CD14-positive monocyte (primary cell): ENCODE measurements at regions not wholly inside any gene's neighbourhood (a gene's known extent, or its start where the extent isn't known, plus 50 kb on each side); places are given as distances from the start of the nearest gene placed in this dataset.

Source experiments
- DNase-seq, 3 donors: peaks; one replicate each; pipeline ENCODE4 v3.0.0-alpha.2; 2011 to 2022
- H2AFZ ChIP-seq: 2 replicates; pipeline ENCODE4 v1.6.0; 2012; ENCODE audit warnings: mild to moderate bottlenecking, low read depth, low read length, inconsistent platforms; ENCODE audit not compliant: insufficient read depth, poor library complexity, severe bottlenecking
- H3K27ac ChIP-seq, 2 donors: 1 replicate in 1 of 2; 2 replicates in 1 of 2; pipeline ENCODE4 v1.5.1; 2012 to 2013; ENCODE audit warnings: low read length in 2 of 2, control low read depth in 1 of 2, inconsistent platforms in 1 of 2, low read depth in 1 of 2, mild to moderate bottlenecking in 1 of 2
- H3K27me3 ChIP-seq, 2 donors: one replicate each; pipeline versions ENCODE4 v1.6.0 to v1.6.1; 2011 to 2013; ENCODE audit warnings: low read length in 2 of 2; ENCODE audit not compliant: control insufficient read depth in 2 of 2, insufficient read depth in 2 of 2
- H3K36me3 ChIP-seq, 2 donors: replicated peaks in 1 of 2; 1 replicate in 1 of 2; 2 replicates in 1 of 2; pipeline versions ENCODE4 v1.5.1 to v1.6.1; 2012 to 2013; ENCODE audit warnings: low read length in 2 of 2, control low read depth in 1 of 2, inconsistent platforms in 1 of 2, mild to moderate bottlenecking in 1 of 2; ENCODE audit not compliant: insufficient read depth in 2 of 2, control insufficient read depth in 1 of 2
- H3K4me1 ChIP-seq, 2 donors: 1 replicate in 1 of 2; 2 replicates in 1 of 2; pipeline versions ENCODE4 v1.5.1 to v1.6.1; 2012 to 2013; ENCODE audit warnings: low read length in 2 of 2, control low read depth in 1 of 2, inconsistent platforms in 1 of 2, mild to moderate bottlenecking in 1 of 2, moderate library complexity in 1 of 2; ENCODE audit not compliant: insufficient read depth in 2 of 2, control insufficient read depth in 1 of 2
- H3K4me2 ChIP-seq: replicated peaks from 2 replicates; pipeline ENCODE3; 2012; ENCODE audit warnings: low read length, moderate library complexity, mild to moderate bottlenecking; ENCODE audit not compliant: poor library complexity, severe bottlenecking; ENCODE audit errors: extremely low read depth
- H3K4me3 ChIP-seq, 3 experiments: fragments of 200-600 bp in 1 of 3; sonication (generic) in 1 of 3; replicated peaks in 1 of 3; 1 replicate in 2 of 3; 2 replicates in 1 of 3; pipeline ENCODE4 v1.5.1; 2011 to 2013; ENCODE audit warnings: low read length in 3 of 3, mild to moderate bottlenecking in 3 of 3, control low read depth in 2 of 3, low read depth in 2 of 3, inconsistent platforms in 1 of 3, moderate library complexity in 1 of 3
- H3K79me2 ChIP-seq: 2 replicates; pipeline ENCODE4 v1.6.0; 2012; ENCODE audit warnings: mild to moderate bottlenecking, control low read depth, inconsistent platforms, low read length, moderate library complexity; ENCODE audit not compliant: insufficient read depth
- H3K9ac ChIP-seq: 2 replicates; pipeline ENCODE4 v1.6.0; 2017; ENCODE audit warnings: low read length, mild to moderate bottlenecking; ENCODE audit not compliant: insufficient read depth, poor library complexity, severe bottlenecking
- H3K9me3 ChIP-seq, 2 donors: replicated peaks in 1 of 2; 1 replicate in 1 of 2; 2 replicates in 1 of 2; pipeline versions ENCODE4 v1.5.1 to v1.6.1; 2012 to 2013; ENCODE audit warnings: low read length in 2 of 2, control low read depth in 1 of 2; ENCODE audit not compliant: control insufficient read depth in 1 of 2, insufficient read depth in 1 of 2
- H4K20me1 ChIP-seq: 2 replicates; pipeline ENCODE4 v1.6.0; 2012; ENCODE audit warnings: mild to moderate bottlenecking, low read length, control low read depth, moderate library complexity; ENCODE audit not compliant: insufficient read depth
- H3K27ac Mint-ChIP-seq, 7 donors: one replicate each; pipeline ENCODE4 v1.8.0; 2020; ENCODE audit warnings: mild to moderate bottlenecking in 7 of 7, mixed read lengths in 7 of 7, moderate library complexity in 6 of 7, inconsistent platforms in 2 of 7
- H3K27me3 Mint-ChIP-seq, 3 donors: one replicate each; pipeline ENCODE4 v1.8.0; 2021 to 2022; ENCODE audit warnings: low read depth in 3 of 3, mild to moderate bottlenecking in 3 of 3, mixed read lengths in 3 of 3, moderate library complexity in 3 of 3, inconsistent platforms in 1 of 3
- H3K36me3 Mint-ChIP-seq, 2 donors: one replicate each; pipeline ENCODE4 v1.8.0; 2020; ENCODE audit warnings: mixed read lengths in 2 of 2, inconsistent platforms in 1 of 2, mild to moderate bottlenecking in 1 of 2
- H3K4me1 Mint-ChIP-seq: one replicate; pipeline ENCODE4 v1.8.0; 2020; ENCODE audit warnings: mild to moderate bottlenecking, mixed read lengths
- H3K4me3 Mint-ChIP-seq, 2 donors: one replicate each; pipeline ENCODE4 v1.8.0; 2020; ENCODE audit warnings: mild to moderate bottlenecking in 2 of 2, mixed read lengths in 2 of 2, moderate library complexity in 1 of 2
- H3K9me3 Mint-ChIP-seq, 7 donors: one replicate each; pipeline ENCODE4 v1.8.0; 2020 to 2022; ENCODE audit warnings: mixed read lengths in 7 of 7, mild to moderate bottlenecking in 6 of 7, moderate library complexity in 6 of 7, inconsistent platforms in 2 of 7
- WGBS: methylation state at CpG from one replicate; pipeline ENCODE4 v1.1.5; 2013; ENCODE audit warnings: missing lambda C conversion rate; ENCODE audit not compliant: insufficient coverage; 5-methylcytosine and 5-hydroxymethylcytosine counted together
- intact Hi-C, 2 donors: fragments of 100-400 bp; cut with micrococcal nuclease; formaldehyde crosslinking; loops; one replicate each; pipeline versions ENCODE4 v1.15.0 to v1.15.1; 2023
- TF ChIP-seq, protein P1 (sequence below): fragments of 200-600 bp; IDR thresholded peaks from one replicate; pipeline ENCODE4 v1.8.0; 2022; ENCODE audit warnings: antibody characterized with exemption, mild to moderate bottlenecking

DNA sequence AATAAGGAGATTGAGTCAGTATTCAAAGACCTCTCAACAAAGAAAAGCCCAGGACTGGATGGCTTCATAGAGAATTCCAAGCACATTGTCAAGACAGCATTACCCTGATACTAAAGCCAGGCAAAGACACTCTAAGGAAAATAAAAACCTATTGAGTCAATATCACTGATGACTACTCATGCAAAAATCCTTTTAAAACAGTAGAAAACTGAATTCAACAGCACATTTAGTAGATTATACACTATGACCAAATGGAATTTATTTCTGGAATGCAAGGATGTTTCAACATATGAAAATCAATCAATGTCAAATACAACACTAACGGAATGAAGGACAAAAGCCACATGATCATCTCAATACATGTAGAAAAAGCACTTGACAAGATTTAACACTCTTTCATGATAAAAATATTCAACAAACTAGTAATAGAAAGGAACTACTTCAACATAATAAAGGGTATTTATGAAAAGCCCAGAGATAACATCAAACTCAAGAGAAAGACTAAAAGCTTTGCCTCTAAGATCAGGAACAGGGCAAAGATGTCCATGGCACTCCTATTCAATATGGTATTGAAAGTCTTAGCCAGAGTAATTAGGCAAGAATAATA, 633.3 kb downstream of the ANKRD50 start:
- no CpG with 5 or more reads among the region's 1 CpG for WGBS
- no peak overlapping the region for H3K4me2 ChIP-seq
- no peaks in the 10 kb centered on the region for H3K4me1 ChIP-seq
- H3K4me1 Mint-ChIP-seq = no peaks in the 10 kb centered on the region
- H3K27me3 Mint-ChIP-seq = no peaks in the 10 kb centered on the region
- no peaks in the 10 kb centered on the region for H3K9me3 ChIP-seq
- no peaks in the 10 kb centered on the region for H4K20me1 ChIP-seq
- no peaks in the 10 kb centered on the region for H3K36me3 ChIP-seq
- H2AFZ ChIP-seq = no peak overlapping the region
- H3K4me3 Mint-ChIP-seq = no peak overlapping the region
- H3K4me3 ChIP-seq = no peak overlapping the region
- peaks cover 3 to 17% (median 10%) of the 10 kb centered on the region in 7 donors for H3K9me3 Mint-ChIP-seq
- DNase-seq = no peak
- H3K27me3 ChIP-seq = no peaks in the 10 kb centered on the region
- H3K79me2 ChIP-seq = no peaks in the 10 kb centered on the region
- intact Hi-C loops = no loop called here
- H3K9ac ChIP-seq = no peak overlapping the region
- H3K27ac Mint-ChIP-seq = no peak overlapping the region
- no peaks in the 10 kb centered on the region for H3K36me3 Mint-ChIP-seq
- TF ChIP-seq, protein P1, sequence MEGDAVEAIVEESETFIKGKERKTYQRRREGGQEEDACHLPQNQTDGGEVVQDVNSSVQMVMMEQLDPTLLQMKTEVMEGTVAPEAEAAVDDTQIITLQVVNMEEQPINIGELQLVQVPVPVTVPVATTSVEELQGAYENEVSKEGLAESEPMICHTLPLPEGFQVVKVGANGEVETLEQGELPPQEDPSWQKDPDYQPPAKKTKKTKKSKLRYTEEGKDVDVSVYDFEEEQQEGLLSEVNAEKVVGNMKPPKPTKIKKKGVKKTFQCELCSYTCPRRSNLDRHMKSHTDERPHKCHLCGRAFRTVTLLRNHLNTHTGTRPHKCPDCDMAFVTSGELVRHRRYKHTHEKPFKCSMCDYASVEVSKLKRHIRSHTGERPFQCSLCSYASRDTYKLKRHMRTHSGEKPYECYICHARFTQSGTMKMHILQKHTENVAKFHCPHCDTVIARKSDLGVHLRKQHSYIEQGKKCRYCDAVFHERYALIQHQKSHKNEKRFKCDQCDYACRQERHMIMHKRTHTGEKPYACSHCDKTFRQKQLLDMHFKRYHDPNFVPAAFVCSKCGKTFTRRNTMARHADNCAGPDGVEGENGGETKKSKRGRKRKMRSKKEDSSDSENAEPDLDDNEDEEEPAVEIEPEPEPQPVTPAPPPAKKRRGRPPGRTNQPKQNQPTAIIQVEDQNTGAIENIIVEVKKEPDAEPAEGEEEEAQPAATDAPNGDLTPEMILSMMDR = no peak
- no peak overlapping the region for H3K27ac ChIP-seq

DNA sequence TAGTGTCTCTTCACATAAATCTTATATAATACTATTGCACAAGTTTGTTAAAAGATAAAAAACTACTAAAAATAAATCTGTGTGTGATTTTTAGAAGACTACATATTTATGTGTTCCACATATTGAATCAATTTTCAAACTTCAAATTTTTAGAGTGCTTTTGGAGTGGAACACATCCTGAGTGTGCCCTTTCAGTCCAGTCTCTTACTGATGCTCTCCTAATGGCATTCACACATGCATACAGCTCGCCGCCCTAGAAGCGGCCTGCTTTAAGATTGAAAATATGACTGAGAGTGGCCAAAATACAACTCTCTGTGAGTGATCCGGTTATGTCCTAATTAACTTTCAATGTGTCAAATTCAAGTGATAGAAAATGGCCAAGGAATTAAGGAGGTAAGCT, 628.8 kb downstream of the ANKRD50 start:
- H4K20me1 ChIP-seq = no peaks in the 10 kb centered on the region
- H3K36me3 ChIP-seq = no peaks in the 10 kb centered on the region
- Mint-ChIP-seq H3K4me3 (no peak overlapping the region), H3K27me3 (no peaks in the 10 kb centered on the region), H3K36me3 (no peaks in the 10 kb centered on the region), H3K27ac (no peak overlapping the region), H3K9me3 (peaks cover 0 to 9% (median 1%) of the 10 kb centered on the region in 7 donors), H3K4me1 (no peaks in the 10 kb centered on the region)
- H3K9me3 ChIP-seq = no peaks in the 10 kb centered on the region
- H3K9ac ChIP-seq = no peak overlapping the region
- H3K27ac ChIP-seq = no peak overlapping the region
- TF ChIP-seq, protein P1 = no peak
- no peak overlapping the region for H3K4me2 ChIP-seq
- no peak overlapping the region for H2AFZ ChIP-seq
- WGBS = no CpG with 5 or more reads among the region's 4 CpGs
- no peaks in the 10 kb centered on the region for H3K79me2 ChIP-seq
- no peak overlapping the region for H3K4me3 ChIP-seq
- no peaks in the 10 kb centered on the region for H3K27me3 ChIP-seq
- no peaks in the 10 kb centered on the region for H3K4me1 ChIP-seq
- DNase-seq = no peak
- intact Hi-C loops = no loop called here
